Endothelial cell of umbilical vein (primary cell): ENCODE measurements at regions not wholly inside any gene's neighbourhood (a gene's known extent, or its start where the extent isn't known, plus 50 kb on each side); places are given as distances from the start of the nearest gene placed in this dataset.

ENCODE experiments used
- BruUV-seq: library from RNA; stranded (reverse); fragments of 400-500 nt; replicated peaks from 2 replicates; lab custom pipeline; 2021; lab: Mats Ljungman, UMichigan
- CTCF ChIA-PET: fragments of 300-600, 350-600 bp; sonication (Branson Sonifier 250); formaldehyde crosslinking; loops from one replicate; lab custom pipeline; 2021; ENCODE audit warnings: antibody characterized with exemption, inconsistent platforms; lab: Charles Lee
- POLR2A ChIA-PET: fragments of 300-600, 350-600 bp; sonication (Branson Sonifier 250); formaldehyde crosslinking; loops from one replicate; lab custom pipeline; 2021; ENCODE audit warnings: antibody characterized with exemption, inconsistent platforms; lab: Charles Lee
- DNase-seq: peaks from one replicate; pipeline ENCODE4 v3.0.0-alpha.2; 2011; ENCODE audit warnings: low read depth, low spot score
- FAIRE-seq: peaks from 2 replicates; lab custom pipeline; 2011; peaks lifted over from hg19 to GRCh38; lab: Jason Lieb, UNC
- H2AFZ ChIP-seq: 2 replicates; pipeline ENCODE4 v1.6.0; 2012; ENCODE audit warnings: low read depth, low read length, control low read depth, inconsistent platforms
- H3K27ac ChIP-seq: 2 replicates; pipeline ENCODE4 v1.5.1; 2011; ENCODE audit warnings: low read depth, mild to moderate bottlenecking, control low read depth, low read length, moderate library complexity; ENCODE audit not compliant: insufficient read depth
- H3K27me3 ChIP-seq, 2 experiments: 2 replicates each; pipeline versions ENCODE4 v1.6.0 to v1.6.1; 2011; ENCODE audit warnings: low read length in 2 of 2, mixed read lengths in 1 of 2; ENCODE audit not compliant: control insufficient read depth in 2 of 2, insufficient read depth in 2 of 2
- H3K36me3 ChIP-seq, 2 experiments: 2 replicates in 1 of 2; 3 replicates in 1 of 2; pipeline ENCODE4 v1.5.1; 2011; ENCODE audit warnings: low read length in 2 of 2, mild to moderate bottlenecking in 1 of 2, moderate library complexity in 1 of 2; ENCODE audit not compliant: control insufficient read depth in 2 of 2, insufficient read depth in 2 of 2; ENCODE audit errors: extremely low read depth in 1 of 2
- H3K4me1 ChIP-seq: 3 replicates; pipeline ENCODE4 v1.5.1; 2011; ENCODE audit warnings: mild to moderate bottlenecking, low read length; ENCODE audit not compliant: control insufficient read depth, insufficient read depth; ENCODE audit errors: extremely low read depth
- H3K4me2 ChIP-seq: 2 replicates; pipeline ENCODE4 v1.6.1; 2011; ENCODE audit warnings: low read length, control low read depth, mixed read lengths; ENCODE audit not compliant: insufficient read depth
- H3K4me3 ChIP-seq, 3 experiments: fragments of 200-600 bp in 1 of 3; sonication (generic), shearing (Covaris generic) in 1 of 3; replicated peaks in 1 of 3; 2 replicates each; pipeline ENCODE4 v1.5.1; 2011 to 2016; ENCODE audit warnings: control low read depth in 3 of 3, low read length in 3 of 3, mild to moderate bottlenecking in 2 of 3, inconsistent platforms in 1 of 3, low read depth in 1 of 3, moderate library complexity in 1 of 3; ENCODE audit not compliant: insufficient read depth in 1 of 3
- H3K79me2 ChIP-seq: 2 replicates; pipeline ENCODE4 v1.6.0; 2012; ENCODE audit warnings: low read length, inconsistent platforms; ENCODE audit not compliant: control insufficient read depth, insufficient read depth
- H3K9ac ChIP-seq: replicated peaks from 2 replicates; pipeline ENCODE3; 2011; ENCODE audit warnings: low read length, control low read depth; ENCODE audit not compliant: insufficient read depth; ENCODE audit errors: extremely low read depth
- H3K9me1 ChIP-seq: replicated peaks from 3 replicates; pipeline ENCODE4 v1.6.0; 2011; ENCODE audit warnings: mild to moderate bottlenecking, low read length; ENCODE audit not compliant: control insufficient read depth, insufficient read depth; ENCODE audit errors: extremely low read depth
- H3K9me3 ChIP-seq: replicated peaks from 2 replicates; pipeline ENCODE4 v1.5.1; 2012; ENCODE audit warnings: low read length, inconsistent platforms; ENCODE audit not compliant: control insufficient read depth, insufficient read depth
- H4K20me1 ChIP-seq: replicated peaks from 2 replicates; pipeline ENCODE3; 2011; ENCODE audit warnings: mild to moderate bottlenecking, low read length; ENCODE audit not compliant: control insufficient read depth, insufficient read depth; ENCODE audit errors: extremely low read depth
- EZH2 ChIP-seq: IDR thresholded peaks from 2 replicates; pipeline ENCODE4 v1.6.1; 2012; ENCODE audit warnings: borderline replicate concordance, low read depth, mild to moderate bottlenecking, moderate library complexity, low read length, inconsistent platforms; ENCODE audit not compliant: severe bottlenecking
- FOS ChIP-seq: IDR thresholded peaks from 2 replicates; pipeline ENCODE4 v1.6.1; 2011; ENCODE audit warnings: mild to moderate bottlenecking, low read length, moderate library complexity, borderline replicate concordance; ENCODE audit not compliant: insufficient read depth
- GATA2 ChIP-seq: IDR thresholded peaks from 2 replicates; pipeline ENCODE4 v1.7.0; 2011; ENCODE audit warnings: low read depth, mild to moderate bottlenecking, moderate library complexity, mixed read lengths, low read length; ENCODE audit not compliant: insufficient read length, insufficient read depth
- JUN ChIP-seq: IDR thresholded peaks from 2 replicates; pipeline ENCODE4 v1.6.1; 2011; ENCODE audit warnings: borderline replicate concordance, low read depth; ENCODE audit not compliant: insufficient read length, insufficient read depth
- MYC ChIP-seq: IDR thresholded peaks from one replicate; pipeline ENCODE4 v1.6.1; 2011; ENCODE audit warnings: mild to moderate bottlenecking, low read depth, low read length
- POLR2A ChIP-seq: IDR thresholded peaks from 2 replicates; pipeline ENCODE4 v1.6.1; 2012; ENCODE audit warnings: low read depth, mild to moderate bottlenecking, control low read depth, low read length
- POLR2AphosphoS5 ChIP-seq: IDR thresholded peaks from 2 replicates; pipeline ENCODE4 v1.6.1; 2012; ENCODE audit warnings: low read depth, mild to moderate bottlenecking, control low read depth, low read length, moderate library complexity; ENCODE audit not compliant: insufficient read depth
- dilution Hi-C: fragments of 300-500 bp; cut with MboI; formaldehyde crosslinking; loops from one replicate; pipeline ENCODE4 v1.15.0; 2019; ENCODE audit warnings: low sequenced_read_pairs; ENCODE audit not compliant: extremely low pct_ligation_motif_present
- intact Hi-C: fragments of 100-400 bp; cut with micrococcal nuclease; formaldehyde crosslinking; loops from one replicate; pipeline ENCODE4 v1.10.0; 2022
- TF ChIP-seq, protein P1 (sequence below), 2 donors: IDR thresholded peaks; 1 replicate in 1 of 2; 2 replicates in 1 of 2; pipeline ENCODE4 v1.5.1; 2011; ENCODE audit warnings: low read length in 2 of 2, mild to moderate bottlenecking in 2 of 2, moderate library complexity in 2 of 2, control low read depth in 1 of 2, inconsistent platforms in 1 of 2, low read depth in 1 of 2; ENCODE audit not compliant: insufficient read depth in 1 of 2; ENCODE audit errors: extremely low read depth in 1 of 2
- TF ChIP-seq, protein P2 (sequence below): IDR thresholded peaks from 2 replicates; pipeline ENCODE4 v1.6.1; 2011; ENCODE audit not compliant: insufficient read depth, insufficient read length

DNA sequence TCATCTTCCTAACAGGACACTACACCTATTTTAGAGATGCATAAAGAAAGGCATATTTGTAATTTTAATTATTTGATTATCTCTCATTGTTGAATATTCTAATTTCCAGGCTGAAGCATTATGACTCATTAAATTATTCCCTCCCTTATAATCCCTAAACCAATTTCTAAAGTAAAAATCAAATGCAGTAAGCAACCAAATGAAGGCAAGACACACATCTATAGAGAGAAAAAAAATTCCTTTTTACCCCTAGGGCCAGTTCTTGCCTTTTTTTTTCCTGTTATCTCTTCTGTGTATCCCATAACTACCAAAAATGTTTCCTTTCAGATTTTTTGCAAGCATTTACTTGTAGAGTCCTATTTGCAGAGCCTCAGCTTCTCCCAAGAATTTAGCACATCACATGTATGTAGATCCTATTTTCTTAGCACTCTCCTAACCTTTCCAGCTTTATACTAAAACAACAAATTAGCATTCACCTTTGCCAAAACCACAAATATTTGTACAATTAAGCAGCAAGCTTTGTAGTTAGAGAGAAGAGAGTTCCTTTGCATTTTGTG lies 177.9 kb downstream of the SATB1 start:
- H3K9ac ChIP-seq: no peak overlapping the region
- no peaks in the 10 kb centered on the region for H3K9me1 ChIP-seq
- no peaks in the 10 kb centered on the region for H3K4me1 ChIP-seq
- H3K36me3 ChIP-seq: no peaks in the 10 kb centered on the region
- dilution Hi-C loops: no loop called here
- TF ChIP-seq, protein P1, sequence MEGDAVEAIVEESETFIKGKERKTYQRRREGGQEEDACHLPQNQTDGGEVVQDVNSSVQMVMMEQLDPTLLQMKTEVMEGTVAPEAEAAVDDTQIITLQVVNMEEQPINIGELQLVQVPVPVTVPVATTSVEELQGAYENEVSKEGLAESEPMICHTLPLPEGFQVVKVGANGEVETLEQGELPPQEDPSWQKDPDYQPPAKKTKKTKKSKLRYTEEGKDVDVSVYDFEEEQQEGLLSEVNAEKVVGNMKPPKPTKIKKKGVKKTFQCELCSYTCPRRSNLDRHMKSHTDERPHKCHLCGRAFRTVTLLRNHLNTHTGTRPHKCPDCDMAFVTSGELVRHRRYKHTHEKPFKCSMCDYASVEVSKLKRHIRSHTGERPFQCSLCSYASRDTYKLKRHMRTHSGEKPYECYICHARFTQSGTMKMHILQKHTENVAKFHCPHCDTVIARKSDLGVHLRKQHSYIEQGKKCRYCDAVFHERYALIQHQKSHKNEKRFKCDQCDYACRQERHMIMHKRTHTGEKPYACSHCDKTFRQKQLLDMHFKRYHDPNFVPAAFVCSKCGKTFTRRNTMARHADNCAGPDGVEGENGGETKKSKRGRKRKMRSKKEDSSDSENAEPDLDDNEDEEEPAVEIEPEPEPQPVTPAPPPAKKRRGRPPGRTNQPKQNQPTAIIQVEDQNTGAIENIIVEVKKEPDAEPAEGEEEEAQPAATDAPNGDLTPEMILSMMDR (IDR thresholded peaks at IDR 0.05; ENCODE audit: extremely low read depth in 1 of 2, insufficient read depth in 1 of 2, low read depth in 1 of 2, low read length in 2 of 2): no peak
- TF ChIP-seq POLR2A: no peak
- no peak for TF ChIP-seq FOS
- TF ChIP-seq, protein P2, sequence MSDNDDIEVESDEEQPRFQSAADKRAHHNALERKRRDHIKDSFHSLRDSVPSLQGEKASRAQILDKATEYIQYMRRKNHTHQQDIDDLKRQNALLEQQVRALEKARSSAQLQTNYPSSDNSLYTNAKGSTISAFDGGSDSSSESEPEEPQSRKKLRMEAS: no peak
- TF ChIP-seq MYC: no peak
- TF ChIP-seq GATA2: no peak
- TF ChIP-seq POLR2AphosphoS5: no peak
- no peak for TF ChIP-seq JUN
- no peak for TF ChIP-seq EZH2
- POLR2A ChIA-PET: no interaction called here
- no peaks in the 10 kb centered on the region for H3K9me3 ChIP-seq
- no peak overlapping the region for H3K4me2 ChIP-seq
- H3K4me3 ChIP-seq: no peak overlapping the region
- H2AFZ ChIP-seq: no peak overlapping the region
- H3K27me3 ChIP-seq: no peaks in the 10 kb centered on the region
- FAIRE-seq (no peak), DNase-seq (no peak)
- H3K79me2 ChIP-seq: no peaks in the 10 kb centered on the region
- CTCF ChIA-PET: no interaction called here
- intact Hi-C loops: no loop called here
- BruUV-seq: no TSS peak
- no peaks in the 10 kb centered on the region for H4K20me1 ChIP-seq
- no peak overlapping the region for H3K27ac ChIP-seq
